ENCODE measurements at regions not wholly inside any gene's neighbourhood (a gene's known extent, or its start where the extent isn't known, plus 50 kb on each side); places are given as distances from the start of the nearest gene placed in this dataset.
"Not testable (repeated sequence)": the region's sequence is repeated elsewhere in the genome, so short reads cannot be mapped to it uniquely, and the experiment has no call there.

DNA sequence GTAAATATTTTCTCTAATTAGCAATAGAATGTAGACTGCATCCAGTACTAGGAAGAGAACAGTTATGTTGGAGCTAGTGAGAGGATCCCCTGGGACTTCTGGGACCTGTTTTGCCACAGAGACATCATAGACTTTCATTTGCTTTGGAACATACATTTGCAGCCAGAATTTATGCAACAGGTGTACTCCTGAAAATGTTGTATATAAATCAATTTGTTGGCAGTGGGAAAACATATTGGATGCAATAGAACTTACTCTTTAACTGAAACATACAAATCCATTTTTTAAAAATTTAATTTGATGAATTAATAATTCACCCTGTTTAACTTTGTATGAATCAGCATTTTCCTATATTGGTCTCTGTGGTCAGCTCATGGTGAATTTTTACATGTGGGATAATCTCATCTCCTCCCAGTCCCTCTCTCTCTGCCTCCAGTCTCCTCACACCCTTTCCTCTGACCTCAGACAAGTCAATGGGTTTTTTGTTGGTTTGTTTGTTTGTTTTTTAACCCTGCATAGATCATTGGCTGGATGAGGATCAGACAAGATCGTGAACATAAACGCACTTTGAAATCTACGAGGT lies 263.0 kb downstream of the LPIN1 start:
- no peak for DNase-seq (ENCODE audit: low spot score)
- intact Hi-C loops (cut with DNase I), result no loop called here

DNA sequence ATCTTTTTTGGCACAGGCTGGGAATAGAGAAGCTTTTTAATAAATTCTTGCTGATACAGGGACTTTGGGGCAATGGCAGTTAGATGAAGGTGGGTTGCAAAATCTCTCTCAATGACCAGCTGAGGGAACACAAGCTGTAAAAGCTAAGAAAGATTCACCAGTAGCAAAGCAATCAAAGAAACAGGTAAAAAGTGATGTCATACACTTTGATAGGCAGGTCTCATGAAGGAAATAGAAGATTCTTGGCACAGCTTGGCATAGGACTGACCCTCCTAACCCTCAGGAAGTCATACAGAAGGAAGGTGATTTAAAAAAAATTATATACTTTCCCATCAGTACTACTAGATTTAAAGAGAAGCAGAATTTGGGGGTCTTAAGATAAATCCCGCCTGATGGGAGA lies 263.6 kb downstream of the LPIN1 start:
- intact Hi-C loops (cut with DNase I), result no loop called here
- DNase-seq (ENCODE audit: low spot score), result no peak

DNA sequence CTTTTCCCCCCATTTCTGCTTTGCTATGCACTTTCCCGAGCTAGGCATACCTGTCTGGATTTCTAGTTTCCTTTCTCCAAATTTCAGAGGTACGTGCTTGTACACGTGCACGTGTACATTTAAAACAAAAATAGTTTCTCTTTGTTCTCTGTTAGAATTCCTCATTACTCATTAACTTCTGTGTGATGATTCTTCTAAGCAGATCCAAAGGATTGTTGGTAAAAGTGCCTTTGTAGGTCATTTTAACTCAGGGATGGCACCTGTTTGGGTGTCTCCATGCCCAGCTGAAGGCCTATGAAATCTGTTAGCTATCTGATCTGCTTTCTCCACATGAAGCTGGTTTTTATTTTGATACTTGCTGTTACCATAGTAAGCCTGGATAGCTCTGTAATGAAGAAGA lies 264.3 kb downstream of the LPIN1 start:
- intact Hi-C loops (cut with DNase I), result no loop called here
- no peak for DNase-seq (ENCODE audit: low spot score)

DNA sequence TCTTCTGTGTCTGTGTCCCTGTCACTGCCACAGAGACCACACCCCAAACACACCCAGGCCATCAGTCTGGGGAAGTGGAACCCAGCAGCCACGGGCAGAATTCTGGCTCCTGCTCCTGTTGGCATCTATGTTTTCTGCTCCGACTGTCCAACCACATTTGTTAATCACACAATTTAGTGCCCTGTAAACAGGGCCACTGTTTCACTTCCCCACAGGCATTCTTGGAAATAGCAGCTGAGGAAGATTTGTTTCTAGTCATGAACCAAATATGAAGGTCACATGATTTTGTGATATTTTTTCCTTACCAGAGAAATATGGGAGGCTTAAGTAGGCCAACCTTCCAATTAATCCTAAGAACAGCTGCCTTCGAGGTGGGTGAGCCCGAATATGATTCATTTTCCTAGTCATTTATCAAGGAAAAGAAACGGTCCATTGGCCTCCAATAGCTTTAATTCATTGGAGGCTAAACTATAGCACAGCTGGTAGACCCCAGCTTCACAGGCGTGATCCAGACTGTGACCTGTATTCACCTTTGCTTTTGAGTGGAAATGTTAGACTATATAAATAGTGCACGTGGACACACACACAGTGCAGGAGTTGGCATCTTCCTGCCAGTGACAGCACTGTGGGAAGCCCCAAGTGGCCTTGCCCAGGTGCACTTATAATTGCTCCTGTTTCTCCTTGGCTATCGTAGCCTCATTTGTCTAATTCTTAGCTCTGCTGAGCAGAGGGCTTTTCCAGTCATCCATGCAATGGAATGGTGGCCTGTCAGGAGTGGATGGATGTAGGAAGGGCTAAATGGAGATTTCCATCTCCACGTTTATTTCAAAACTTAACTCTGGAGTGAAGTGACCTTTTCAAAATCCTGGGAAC lies 267.9 kb downstream of the LPIN1 start:
- DNase-seq (ENCODE audit: low spot score), result no peak
- intact Hi-C loops (cut with DNase I), result no loop called here

DNA sequence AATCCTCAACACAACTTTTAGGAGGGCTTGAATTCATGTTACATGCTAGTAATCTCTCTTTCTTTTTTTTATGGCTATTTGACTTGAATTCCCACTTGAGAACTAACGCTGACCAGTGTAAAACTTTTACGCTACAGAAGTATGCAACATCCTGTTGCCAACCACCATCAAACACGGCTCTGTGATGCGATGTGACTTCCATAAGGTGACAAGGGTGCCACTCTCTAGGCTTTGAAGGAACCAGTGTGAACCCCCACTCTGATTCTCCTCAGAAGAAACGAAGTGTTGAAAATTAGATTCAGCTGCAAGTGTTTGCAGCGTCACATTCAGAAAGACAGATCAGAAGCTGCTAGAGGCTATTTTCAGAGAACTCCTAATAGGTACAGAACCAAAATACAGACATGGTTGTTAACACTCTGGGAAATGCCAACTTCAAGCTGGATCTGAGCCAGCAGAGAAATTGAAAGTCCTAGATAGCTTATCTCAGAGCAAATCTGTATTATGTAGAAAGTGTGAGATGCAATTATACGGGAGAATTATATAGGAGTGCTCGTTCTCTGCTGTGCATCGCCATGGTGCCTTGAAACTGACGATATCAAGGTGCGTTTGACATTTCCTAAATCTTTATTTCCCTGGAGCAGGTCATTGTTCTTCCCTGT lies 271.2 kb downstream of the LPIN1 start:
- no peak for DNase-seq (ENCODE audit: low spot score)
- intact Hi-C loops (cut with DNase I), result no loop called here

DNA sequence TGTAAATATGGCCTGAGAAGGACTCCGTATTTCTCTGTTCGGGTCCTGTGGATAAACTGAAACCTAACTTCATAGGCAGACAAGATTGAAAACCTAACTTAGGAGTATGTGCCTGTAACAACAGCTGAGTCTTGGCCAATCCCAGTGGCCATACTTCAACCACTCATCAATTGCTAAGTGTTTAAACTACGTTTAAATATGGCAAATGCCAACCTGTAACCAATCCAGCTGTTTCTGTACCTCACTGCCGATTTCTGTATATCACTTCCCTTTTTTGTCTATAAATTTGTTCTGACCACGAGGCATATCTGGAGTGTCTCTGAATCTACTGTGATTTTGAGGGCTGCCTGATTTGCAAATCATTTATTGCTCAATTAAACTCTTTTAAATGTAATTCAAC lies 272.3 kb downstream of the LPIN1 start:
- DNase-seq (ENCODE audit: low spot score); intact Hi-C loops (cut with DNase I): not testable (repeated sequence)

DNA sequence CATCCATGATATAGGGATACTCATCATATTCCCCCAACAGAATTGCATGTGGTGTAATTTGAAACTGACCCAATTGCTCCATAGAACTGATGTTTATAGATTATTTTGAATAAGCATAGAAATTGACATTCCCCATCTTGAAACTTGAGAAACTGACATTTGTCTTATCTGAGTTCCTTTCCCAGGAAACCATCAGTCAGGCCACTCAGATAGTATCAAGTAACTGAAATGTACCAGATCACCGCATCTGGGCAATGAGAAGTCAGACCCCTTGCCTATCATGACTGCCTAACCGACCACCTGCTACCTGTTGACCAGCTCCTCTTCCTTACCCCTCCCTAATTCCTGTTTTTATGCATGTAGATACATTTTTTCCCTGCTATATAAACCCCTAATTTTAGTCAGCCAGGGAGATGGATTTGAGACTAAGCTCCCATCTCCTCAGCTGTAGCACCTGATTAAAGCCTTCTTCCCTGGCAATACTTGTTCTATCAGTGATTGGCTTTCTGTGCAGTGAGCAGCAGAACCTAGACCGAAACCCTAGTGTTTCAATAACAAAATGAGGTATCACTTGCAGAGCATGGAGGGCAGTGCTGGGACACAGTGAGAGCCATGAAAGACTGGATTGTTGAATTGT lies 274.5 kb downstream of the LPIN1 start:
- intact Hi-C loops (cut with DNase I), result no loop called here
- no peak for DNase-seq (ENCODE audit: low spot score)

DNA sequence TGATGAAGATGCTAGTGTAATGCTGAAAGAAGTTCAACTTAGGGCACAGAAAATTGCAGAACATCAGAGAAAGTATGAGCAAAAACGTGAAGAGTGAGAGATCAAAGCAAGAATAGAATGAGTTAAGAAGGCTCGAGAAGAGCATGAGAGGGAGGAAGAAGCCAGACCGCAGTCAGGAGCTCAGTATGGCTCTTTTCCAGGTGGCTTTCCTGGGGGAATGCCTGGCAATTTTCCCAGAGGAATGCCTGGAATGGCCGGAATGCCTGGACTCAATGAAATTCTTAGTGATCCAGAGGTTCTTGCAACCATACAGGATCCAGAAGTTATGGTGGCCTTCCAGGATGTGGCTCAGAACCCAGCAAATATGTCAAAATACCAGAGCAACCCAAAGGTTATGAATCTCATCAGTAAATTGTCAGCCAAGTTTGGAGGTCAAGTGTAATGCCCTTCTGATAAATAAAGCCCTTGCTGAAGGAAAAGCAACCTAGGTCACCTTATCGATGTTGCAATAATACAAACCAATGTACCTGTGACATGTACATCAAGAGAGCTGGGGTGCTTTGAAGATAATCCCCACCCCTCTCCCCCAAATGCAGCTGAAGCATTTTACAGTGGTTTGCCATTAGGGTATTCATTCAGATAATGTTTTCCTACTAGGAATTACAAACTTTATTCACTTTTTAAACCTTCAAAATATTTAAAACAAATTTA lies 277.9 kb downstream of the LPIN1 start:
- DNase-seq (ENCODE audit: low spot score); intact Hi-C loops (cut with DNase I): not testable (repeated sequence)

DNA sequence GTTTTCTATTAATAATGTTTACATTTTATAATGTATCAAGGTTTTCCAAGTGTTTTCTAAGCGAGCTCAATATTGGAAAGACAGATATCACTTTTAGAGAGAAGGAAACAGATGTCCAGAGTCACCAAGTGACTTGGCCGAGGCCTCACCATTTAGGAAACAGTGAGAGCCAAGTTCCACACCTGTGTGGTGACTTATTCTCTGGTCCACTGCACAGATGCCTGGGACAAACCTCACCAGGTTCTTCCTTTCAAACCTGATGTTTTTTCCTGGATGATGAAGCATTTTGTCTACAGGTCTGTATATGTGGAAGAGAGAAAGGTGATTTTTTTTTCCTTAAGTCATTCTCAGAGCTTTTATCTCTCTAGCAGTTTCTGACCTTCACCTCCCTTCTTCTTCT lies 280.7 kb downstream of the LPIN1 start:
- no peak for DNase-seq (ENCODE audit: low spot score)
- intact Hi-C loops (cut with DNase I), result no loop called here

DNA sequence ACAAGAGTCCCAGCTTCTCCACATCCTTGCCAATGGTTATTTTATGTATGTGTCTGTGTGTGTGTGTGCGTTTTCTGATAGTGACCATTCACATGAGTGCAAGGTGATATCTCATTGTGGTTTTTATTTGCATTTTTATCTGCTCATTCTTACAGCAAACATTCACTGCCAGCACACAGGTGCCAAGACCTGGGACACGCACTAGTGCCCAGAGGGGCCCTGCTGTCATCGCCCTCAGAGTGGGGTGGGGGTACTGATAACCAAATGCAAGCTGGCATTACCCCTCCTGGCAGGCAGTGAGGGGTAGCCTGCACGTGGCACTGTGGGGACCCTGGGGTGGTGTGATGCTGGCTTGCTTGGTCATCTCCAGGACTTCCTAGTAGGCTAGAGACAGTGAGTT lies 285.4 kb downstream of the LPIN1 start:
- intact Hi-C loops (cut with DNase I), result no loop called here

DNA sequence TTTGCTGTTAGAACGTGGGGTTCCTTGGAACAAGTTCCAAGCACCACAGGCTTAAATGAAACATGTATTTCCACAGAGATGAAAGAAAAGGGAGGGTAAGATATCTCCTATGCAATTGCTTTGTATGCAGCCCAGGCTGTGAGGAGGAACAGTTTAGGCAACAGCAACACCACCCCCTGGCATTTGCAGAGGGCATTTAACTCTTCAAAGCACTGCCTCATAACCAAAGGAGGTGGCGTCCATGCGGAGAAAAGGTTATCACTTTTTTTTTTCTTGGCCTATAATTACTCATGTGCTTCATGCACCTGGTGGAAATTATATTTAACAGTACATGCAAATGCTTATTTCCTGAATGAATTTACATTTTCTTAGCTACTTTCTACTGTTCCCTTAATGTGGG lies 286.0 kb downstream of the LPIN1 start:
- no peak for DNase-seq (ENCODE audit: low spot score)
- intact Hi-C loops (cut with DNase I), result no loop called here

More for the DNA sequence above, 285.4 kb downstream of the LPIN1 start:
- DNase-seq (ENCODE audit: low spot score), result no peak

DNA sequence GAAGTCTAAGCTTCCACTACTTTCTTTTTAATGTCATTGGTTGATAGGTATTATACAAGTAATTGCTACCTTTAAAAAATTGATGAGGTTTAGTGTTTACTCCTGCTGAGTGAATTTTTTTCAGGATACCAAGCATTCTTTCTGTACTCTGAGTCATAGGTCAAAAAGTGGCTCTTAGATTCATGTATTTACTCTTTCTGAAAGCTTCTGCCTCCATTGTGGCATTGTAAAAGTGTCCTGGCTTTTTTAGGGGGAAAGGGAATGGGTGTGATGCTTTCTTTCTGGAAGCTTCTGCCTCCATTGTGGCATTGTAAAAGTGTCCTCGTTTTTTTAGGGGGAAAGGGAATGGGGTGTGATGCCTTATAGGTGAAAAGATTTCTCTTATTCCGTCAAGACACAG lies 286.5 kb downstream of the LPIN1 start:
- intact Hi-C loops (cut with DNase I), result no loop called here
- no peak for DNase-seq (ENCODE audit: low spot score)

DNA sequence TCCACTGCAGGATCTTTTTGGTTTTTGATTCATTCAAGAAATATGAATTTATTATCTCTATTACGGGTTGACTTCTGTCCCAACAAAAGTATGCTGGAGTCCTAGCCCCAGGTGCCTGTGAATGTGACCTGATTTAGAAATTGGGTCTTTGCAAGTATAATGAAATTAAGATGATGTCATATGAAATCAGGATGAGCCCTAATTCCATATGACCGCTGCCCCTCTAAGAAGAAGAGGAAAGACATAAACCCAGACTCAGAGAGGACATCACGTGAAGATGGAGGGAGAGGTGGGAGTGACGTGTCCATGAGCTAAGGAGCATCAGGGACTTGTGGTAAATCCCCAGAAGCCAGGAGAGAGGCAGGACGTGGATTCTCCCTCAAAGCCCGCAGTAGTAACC lies 287.1 kb downstream of the LPIN1 start:
- DNase-seq (ENCODE audit: low spot score), result no peak
- intact Hi-C loops (cut with DNase I), result no loop called here

DNA sequence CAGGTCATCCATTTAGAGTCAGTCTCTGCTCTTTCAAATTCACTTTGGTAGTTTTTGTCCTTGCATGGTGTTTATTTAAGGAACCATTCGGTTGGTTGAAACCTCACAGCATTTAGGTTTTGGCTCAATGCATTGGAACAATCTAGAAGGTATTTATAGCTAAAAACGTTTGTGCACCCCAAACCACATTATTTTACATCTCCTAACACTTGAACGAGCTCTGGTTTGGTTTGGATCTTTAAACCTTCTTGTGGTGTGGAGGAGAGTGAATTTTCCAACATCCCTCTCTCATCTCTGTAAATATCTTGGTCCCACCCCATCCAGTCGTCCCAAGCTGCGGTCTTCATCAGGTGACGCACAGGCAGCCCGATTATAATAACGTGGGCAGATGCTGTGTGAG lies 287.9 kb downstream of the LPIN1 start:
- no peak for DNase-seq (ENCODE audit: low spot score)
- intact Hi-C loops (cut with DNase I), result no loop called here

DNA sequence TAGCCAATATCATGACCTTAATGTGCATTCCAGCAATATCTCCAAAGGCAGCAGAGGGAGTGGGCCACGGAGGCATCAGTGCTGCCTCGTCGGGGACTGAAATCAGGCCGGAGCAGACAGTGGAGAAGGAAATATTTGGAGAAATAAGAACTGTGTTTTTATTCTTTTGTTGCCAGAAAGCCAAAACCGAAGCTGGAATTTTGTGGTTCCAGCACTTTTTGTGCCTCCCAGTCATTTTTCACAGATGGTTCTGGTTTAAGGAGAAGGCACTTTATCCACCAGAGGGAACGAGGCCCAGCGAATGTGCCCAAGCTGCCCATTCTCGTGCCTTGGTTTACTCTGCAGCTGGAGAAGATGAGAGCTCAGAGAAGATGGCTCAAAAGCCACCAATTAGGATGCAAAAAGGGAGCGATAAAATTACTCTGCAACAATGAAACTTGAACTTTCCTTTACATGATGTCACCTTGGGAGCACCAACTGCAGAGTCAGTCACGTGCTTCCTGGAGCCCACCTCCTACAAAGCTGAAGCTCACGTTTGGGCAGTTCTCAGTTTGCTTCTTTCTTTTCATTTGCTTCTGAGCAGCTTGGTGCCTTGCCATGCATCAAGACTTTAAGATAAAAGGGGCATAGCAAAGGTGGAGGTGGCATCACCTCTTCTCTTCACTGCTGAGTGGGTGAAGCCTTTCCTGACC lies 288.7 kb downstream of the LPIN1 start:
- no peak for DNase-seq (ENCODE audit: low spot score)
- intact Hi-C loops (cut with DNase I), result no loop called here

DNA sequence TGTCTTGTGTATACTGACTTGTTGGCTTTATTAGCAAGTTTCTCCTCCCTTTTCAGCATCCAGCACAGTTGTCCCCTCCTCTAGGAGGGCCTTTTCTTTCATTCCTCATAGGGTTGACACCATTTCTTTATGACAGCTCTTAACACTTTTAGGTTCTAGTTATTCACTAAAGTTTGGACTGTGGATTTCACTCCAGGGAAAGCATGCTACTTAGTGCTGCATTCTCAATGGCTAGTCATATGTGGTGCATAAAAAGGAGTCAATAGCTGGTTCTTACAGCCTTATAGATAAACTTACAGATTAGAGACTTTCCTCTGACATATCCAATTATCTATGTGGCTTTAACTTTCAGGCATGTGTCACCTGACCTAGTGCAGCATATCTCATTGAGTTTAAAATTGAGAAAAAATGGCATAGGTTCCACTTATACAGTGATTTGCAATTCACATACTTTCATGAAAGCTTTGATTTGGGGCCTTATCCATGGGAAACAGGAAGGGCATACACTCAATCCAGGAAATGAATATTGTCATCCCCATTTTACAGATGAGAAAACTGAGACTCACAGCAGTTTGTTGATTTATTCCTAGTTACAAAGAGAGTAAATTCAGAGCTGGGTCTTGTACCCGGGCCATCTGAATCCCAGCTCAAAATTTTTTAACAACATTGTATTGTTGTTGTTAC lies 289.7 kb downstream of the LPIN1 start:
- intact Hi-C loops (cut with DNase I), result no loop called here
- no peak for DNase-seq (ENCODE audit: low spot score)

DNA sequence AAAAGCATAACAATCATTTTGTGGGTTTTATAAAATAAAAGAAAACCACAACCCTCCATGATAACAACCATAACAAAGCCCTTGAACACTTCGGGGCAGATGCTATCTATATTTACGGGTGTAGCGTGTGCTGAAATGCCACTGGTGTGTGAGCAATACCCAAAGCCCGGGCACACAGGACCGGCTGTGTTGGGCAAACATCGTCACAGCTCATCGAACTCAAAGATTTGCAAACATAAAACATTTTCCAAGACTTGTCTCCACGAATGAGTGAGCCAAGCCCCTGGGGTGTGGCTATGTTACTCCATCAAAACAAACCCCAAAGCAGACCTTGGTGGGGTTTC lies 290.2 kb downstream of the LPIN1 start:
- no peak for DNase-seq (ENCODE audit: low spot score)
- intact Hi-C loops (cut with DNase I), result no loop called here

DNA sequence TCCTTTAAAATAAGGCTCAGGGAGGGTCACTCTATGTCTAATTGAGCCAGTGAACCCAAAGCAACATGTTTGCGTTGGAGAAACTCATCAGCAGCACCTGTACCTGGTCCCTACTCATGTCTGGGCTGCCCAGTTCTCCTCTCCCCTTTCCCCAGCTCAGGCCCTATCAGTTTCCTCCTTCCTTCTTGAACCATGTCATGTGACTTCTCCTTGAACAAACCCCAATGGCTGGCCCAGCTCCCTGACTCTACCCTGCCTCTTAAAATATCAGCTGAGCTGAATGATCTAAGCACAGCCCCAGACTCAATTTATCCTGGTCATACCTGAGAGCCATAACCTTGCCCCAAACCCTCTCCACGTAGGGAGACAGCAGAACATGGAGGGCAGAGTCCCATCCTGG lies 290.9 kb downstream of the LPIN1 start:
- DNase-seq (ENCODE audit: low spot score), result no peak
- intact Hi-C loops (cut with DNase I), result no loop called here

DNA sequence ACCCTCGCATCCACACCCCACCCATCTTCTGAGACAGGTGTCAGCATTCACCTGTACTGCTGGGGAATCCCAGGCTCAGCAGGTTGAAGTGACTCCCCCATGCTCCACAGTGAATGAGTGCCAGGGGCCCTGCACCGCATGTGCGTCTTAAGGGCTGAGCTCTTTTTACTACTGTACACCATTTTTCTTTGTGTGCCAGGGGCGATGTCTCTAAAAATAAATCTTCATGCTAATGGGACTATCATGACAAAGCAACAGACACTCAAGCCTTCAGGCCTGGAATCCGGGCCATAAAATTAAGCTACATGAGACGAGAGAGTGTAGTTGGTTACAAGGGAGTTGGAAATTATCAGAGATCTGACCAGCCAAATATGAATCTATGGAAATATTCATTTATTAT lies 294.8 kb downstream of the LPIN1 start:
- DNase-seq (ENCODE audit: low spot score), result no peak
- intact Hi-C loops (cut with DNase I), result no loop called here
